Vagina (tissue), 2 donors: ENCODE measurements at regions not wholly inside any gene's neighbourhood (a gene's known extent, or its start where the extent isn't known, plus 50 kb on each side); places are given as distances from the start of the nearest gene placed in this dataset.

Experiments
- CTCF ChIP-seq, 3 experiments: fragments of 450-650 bp in 2 of 3; fragments of 200-600 bp in 1 of 3; sonication (generic) in 1 of 3; IDR thresholded peaks; one replicate each; pipeline ENCODE4 v1.5.1; 2017 to 2019; ENCODE audit warnings: antibody characterized with exemption in 3 of 3, mild to moderate bottlenecking in 2 of 3, moderate library complexity in 2 of 3
- POLR2A ChIP-seq, 2 donors: fragments of 450-650 bp; IDR thresholded peaks; one replicate each; pipeline ENCODE4 v1.6.1; 2017; ENCODE audit warnings: antibody characterized with exemption in 2 of 2, mild to moderate bottlenecking in 2 of 2, moderate library complexity in 2 of 2

DNA sequence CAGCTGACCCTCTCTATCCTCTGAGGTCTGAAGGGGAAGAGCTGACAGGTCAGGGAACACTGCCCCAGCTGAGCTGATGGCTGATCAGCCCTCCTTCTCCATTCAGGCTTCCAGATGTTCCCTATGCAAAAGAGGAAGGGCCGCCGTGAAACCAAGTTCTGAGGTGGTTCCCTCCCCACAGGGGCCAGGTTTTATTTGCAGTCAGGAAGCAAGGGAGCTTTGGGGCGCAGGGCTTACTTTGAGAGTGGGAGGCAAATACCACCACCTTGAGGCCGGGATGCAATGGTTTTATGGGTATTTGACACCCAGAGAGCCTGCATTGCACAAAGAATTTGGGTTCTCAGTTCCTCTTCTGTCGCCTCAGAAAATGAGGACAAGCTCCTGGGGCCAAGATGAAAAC, 186.9 kb downstream of the ARRDC4 start:
- no peak for TF ChIP-seq POLR2A (IDR thresholded peaks at IDR 0.05)
- TF ChIP-seq CTCF (IDR thresholded peaks at IDR 0.05): no peak
